ENCODE measurements at regions not wholly inside any gene's neighbourhood (a gene's known extent, or its start where the extent isn't known, plus 50 kb on each side); places are given as distances from the start of the nearest gene placed in this dataset.

DNA sequence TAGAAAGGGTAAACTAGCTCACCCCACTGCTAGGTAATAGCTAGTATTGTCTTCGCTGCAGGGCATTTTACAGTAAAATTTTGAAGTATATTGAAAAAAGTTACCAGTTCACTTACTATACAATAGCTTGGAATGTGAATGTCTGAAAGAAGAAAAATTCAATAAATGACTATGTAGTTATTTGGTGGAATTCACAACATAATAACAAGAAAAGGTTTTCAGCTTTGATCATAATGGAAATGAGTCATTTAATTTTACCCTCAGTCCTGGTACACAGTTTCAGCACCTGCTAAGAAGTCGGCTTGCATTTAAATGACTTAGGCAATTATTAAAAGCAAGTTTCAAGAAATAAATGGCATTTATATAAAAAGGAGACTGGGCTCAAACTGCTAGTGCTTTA, 90.4 kb downstream of the NUP35 start:
- in situ Hi-C loops (cut with HindIII; ENCODE audit: low pct_ligation_motif_present, low pct_unique_long_range_greater_than_20kb, low sequenced_read_pairs), result no loop called here

DNA sequence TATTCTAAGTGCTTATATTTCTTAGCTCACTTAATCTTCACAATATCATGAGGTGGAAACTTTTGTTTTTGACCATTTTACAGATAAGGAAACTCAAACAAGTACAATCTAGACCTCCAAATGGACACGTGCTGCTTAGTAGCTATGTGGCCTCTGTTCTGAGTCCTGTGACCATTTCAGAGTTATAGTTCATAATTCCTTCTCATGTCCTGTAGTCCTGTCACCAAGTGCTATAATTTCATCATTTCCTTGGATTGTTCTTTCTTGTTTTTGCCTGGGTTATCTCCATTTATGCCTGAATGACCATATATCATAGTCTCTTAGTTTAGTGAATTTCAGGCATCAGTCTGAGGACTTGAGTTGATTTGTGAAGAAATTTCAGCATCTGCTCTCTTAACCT, 91.7 kb downstream of the NUP35 start:
- in situ Hi-C loops (cut with HindIII; ENCODE audit: low pct_ligation_motif_present, low pct_unique_long_range_greater_than_20kb, low sequenced_read_pairs), result no loop called here
- DNase-seq, result no peak

More for the DNA sequence above, 90.4 kb downstream of the NUP35 start:
- no peak for DNase-seq

DNA sequence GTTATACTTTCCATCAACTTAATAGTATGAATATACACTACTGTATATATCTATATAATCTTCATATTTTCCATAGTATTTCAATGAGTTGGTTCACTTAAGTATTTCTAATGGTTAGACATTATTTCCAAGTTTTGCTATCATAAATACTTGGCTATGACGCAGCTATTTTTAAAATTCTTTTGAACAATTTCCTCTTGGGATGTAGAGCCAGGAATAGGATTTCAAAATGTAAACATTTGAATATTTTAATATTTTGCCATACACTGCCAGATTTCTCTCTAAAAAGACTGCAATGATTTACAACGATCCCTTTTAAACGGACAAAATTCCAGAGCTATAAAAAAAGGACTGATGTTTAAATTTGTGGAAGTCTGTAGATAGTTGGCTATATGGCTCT, 95.6 kb downstream of the NUP35 start:
- in situ Hi-C loops (cut with HindIII; ENCODE audit: low pct_ligation_motif_present, low pct_unique_long_range_greater_than_20kb, low sequenced_read_pairs), result no loop called here
- DNase-seq, result no peak

GRCh38 chr2:183222751-183223150, 98.5 kb downstream of the NUP35 start:
- DNase-seq, result no peak
- in situ Hi-C loops (cut with HindIII; ENCODE audit: low pct_ligation_motif_present, low pct_unique_long_range_greater_than_20kb, low sequenced_read_pairs), result no loop called here

DNA sequence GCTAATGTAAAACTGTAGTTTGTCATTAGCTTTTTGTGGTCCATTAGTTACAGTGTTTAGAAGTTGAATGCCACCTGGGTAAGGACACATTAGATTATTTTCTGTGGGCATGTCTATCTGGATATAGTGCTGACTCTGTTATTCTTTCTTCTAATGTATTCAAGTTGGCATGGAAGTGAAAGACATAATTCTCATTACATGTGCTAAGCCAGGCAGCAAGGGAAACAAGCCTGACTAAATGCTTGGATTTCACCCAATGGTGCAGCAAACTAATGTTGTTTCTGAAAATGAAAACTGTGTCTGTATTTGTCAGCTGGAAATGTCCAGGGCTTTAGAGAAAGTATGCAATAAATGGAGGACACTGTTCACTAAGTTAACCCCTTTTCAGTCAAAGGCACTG, 100.7 kb downstream of the NUP35 start:
- no peak for DNase-seq
- in situ Hi-C loops (cut with HindIII; ENCODE audit: low pct_ligation_motif_present, low pct_unique_long_range_greater_than_20kb, low sequenced_read_pairs), result no loop called here

- in situ Hi-C loops (cut with HindIII; ENCODE audit: low pct_ligation_motif_present, low pct_unique_long_range_greater_than_20kb, low sequenced_read_pairs), result no loop called here
Measured at GRCh38 chr2:183227176-183227575, 102.9 kb downstream of the NUP35 start.

GRCh38 chr2:183229386-183229785, 105.1 kb downstream of the NUP35 start:
- DNase-seq, result peak; percentile 40
- in situ Hi-C loops (cut with HindIII; ENCODE audit: low pct_ligation_motif_present, low pct_unique_long_range_greater_than_20kb, low sequenced_read_pairs), result no loop called here

More at GRCh38 chr2:183227176-183227575, 102.9 kb downstream of the NUP35 start:
- no peak for DNase-seq

- in situ Hi-C loops (cut with HindIII; ENCODE audit: low pct_ligation_motif_present, low pct_unique_long_range_greater_than_20kb, low sequenced_read_pairs), result no loop called here
- no peak for DNase-seq
Measured at GRCh38 chr2:183232161-183232865, 108.1 kb downstream of the NUP35 start.

DNA sequence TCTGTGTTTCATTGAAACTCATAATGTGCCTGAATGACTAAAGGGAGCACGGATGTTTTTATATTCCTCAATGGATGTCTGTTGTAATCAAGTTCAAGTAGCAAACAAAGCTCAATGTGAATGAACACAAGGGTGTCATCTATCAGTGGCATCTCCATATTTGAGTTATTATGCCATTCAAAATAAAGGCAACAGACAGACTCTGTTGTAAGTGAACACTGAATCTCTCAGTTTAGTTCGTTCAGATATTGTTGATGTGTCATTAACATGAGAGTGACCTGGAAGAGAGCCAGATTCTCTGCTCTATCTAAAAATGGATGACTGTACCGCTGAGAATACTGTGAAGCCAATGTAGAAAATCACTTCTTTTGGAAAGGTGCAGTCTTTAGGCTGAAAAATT, 118.7 kb downstream of the NUP35 start:
- DNase-seq, result no peak
- in situ Hi-C loops (cut with HindIII; ENCODE audit: low pct_ligation_motif_present, low pct_unique_long_range_greater_than_20kb, low sequenced_read_pairs), result no loop called here

DNA sequence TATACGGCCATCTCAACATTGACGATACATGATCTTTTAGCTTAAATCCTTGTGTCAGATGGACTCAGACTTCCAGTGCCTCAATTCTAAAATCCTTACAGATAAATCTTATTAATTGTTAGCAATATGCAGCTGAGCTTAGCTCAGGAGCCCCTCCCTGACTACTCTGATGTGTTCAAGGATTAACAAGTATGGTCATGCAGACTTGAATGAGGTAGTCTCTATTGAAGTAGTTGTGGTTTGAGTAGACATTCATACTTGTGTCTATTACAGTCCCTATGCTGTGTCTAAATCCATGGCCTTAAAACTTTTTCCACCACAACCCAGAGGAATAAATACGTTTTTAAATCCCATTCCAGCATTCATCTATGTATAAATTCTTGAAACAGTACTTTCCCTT, 119.5 kb downstream of the NUP35 start:
- in situ Hi-C loops (cut with HindIII; ENCODE audit: low pct_ligation_motif_present, low pct_unique_long_range_greater_than_20kb, low sequenced_read_pairs), result no loop called here
- no peak for DNase-seq

GRCh38 chr2:183244300-183244844, 120.1 kb downstream of the NUP35 start:
- in situ Hi-C loops (cut with HindIII; ENCODE audit: low pct_ligation_motif_present, low pct_unique_long_range_greater_than_20kb, low sequenced_read_pairs), result no loop called here
- no peak for DNase-seq

GRCh38 chr2:183248866-183249567, 124.8 kb downstream of the NUP35 start:
- in situ Hi-C loops (cut with HindIII; ENCODE audit: low pct_ligation_motif_present, low pct_unique_long_range_greater_than_20kb, low sequenced_read_pairs), result no loop called here
- DNase-seq, result peak; percentile 62

- in situ Hi-C loops (cut with HindIII; ENCODE audit: low pct_ligation_motif_present, low pct_unique_long_range_greater_than_20kb, low sequenced_read_pairs), result no loop called here
- no peak for DNase-seq
Measured at GRCh38 chr2:183250061-183250460, 125.8 kb downstream of the NUP35 start.

GRCh38 chr2:183250472-183250871, 126.2 kb downstream of the NUP35 start:
- no peak for DNase-seq
- in situ Hi-C loops (cut with HindIII; ENCODE audit: low pct_ligation_motif_present, low pct_unique_long_range_greater_than_20kb, low sequenced_read_pairs), result no loop called here

GRCh38 chr2:183253441-183254130, 129.3 kb downstream of the NUP35 start:
- no peak for DNase-seq
- in situ Hi-C loops (cut with HindIII; ENCODE audit: low pct_ligation_motif_present, low pct_unique_long_range_greater_than_20kb, low sequenced_read_pairs), result no loop called here

GRCh38 chr2:183255411-183255810, 131.2 kb downstream of the NUP35 start:
- in situ Hi-C loops (cut with HindIII; ENCODE audit: low pct_ligation_motif_present, low pct_unique_long_range_greater_than_20kb, low sequenced_read_pairs), result no loop called here
- DNase-seq, result no peak

- in situ Hi-C loops (cut with HindIII; ENCODE audit: low pct_ligation_motif_present, low pct_unique_long_range_greater_than_20kb, low sequenced_read_pairs), result no loop called here
- DNase-seq, result no peak
Measured at GRCh38 chr2:183259921-183260320, 135.7 kb downstream of the NUP35 start.

DNA sequence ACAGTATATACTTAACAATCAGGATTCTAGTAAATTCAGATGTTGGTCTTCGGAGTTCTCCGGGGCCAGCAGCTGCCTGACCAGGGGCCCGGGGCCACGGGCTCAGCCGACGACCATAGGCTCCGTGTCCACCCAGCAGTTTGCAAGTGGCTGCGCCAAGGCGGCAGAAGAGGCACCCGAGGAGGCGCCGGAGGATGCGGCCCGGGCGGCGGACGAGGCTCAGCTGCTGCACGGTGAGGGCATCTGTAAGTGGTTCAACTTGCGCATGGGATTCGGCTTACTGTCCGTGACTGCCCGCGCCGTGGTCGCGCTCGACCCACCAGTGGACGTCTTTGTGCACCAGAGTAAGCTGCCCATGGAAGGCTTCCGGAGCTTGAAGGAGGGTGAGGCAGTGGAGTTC, 136.3 kb downstream of the NUP35 start:
- in situ Hi-C loops (cut with HindIII; ENCODE audit: low pct_ligation_motif_present, low pct_unique_long_range_greater_than_20kb, low sequenced_read_pairs), result no loop called here
- DNase-seq, result no peak

- DNase-seq, result no peak
- in situ Hi-C loops (cut with HindIII; ENCODE audit: low pct_ligation_motif_present, low pct_unique_long_range_greater_than_20kb, low sequenced_read_pairs), result no loop called here
Measured at GRCh38 chr2:183264890-183265535, 140.8 kb downstream of the NUP35 start.
